ENCODE measurements at regions not wholly inside any gene's neighbourhood (a gene's known extent, or its start where the extent isn't known, plus 50 kb on each side); places are given as distances from the start of the nearest gene placed in this dataset.

DNA sequence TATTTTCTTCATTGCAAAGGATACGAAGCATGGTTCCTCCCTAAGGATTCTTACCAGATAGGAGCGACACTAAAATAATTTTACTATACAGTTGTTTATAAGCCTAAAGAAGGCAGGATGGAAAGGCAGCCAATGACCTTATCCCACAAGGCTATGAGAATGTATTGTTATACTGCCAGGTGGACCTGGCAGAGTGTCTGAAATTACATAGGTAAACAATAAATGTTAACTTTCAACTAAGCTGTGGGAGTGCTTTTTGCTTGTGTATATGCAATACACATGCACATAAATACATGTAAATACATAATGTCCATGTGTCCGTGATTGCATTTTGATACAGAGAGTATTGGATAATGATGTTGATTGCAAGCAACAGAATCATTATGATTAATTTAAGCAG lies 850.6 kb downstream of the CENPC start:
- TF ChIP-seq POLR2AphosphoS5 (IDR thresholded peaks at IDR 0.05; ENCODE audit: low read depth, low read length) (no peak), POLR2A (IDR thresholded peaks at IDR 0.05; ENCODE audit: low read depth, low read length) (no peak), POU2F2 (IDR thresholded peaks at IDR 0.05; ENCODE audit: low read depth, low read length) (no peak)
